SK-N-SH (cell line): ENCODE measurements at regions not wholly inside any gene's neighbourhood (a gene's known extent, or its start where the extent isn't known, plus 50 kb on each side); places are given as distances from the start of the nearest gene placed in this dataset.

Source experiments
- CTCF ChIA-PET: fragments of 300-600, 350-600 bp; formaldehyde crosslinking; extraction: SDS; loops from one replicate; lab custom pipeline; 2021; lab: Yijun Ruan, JAX
- POLR2A ChIA-PET: fragments of 350-600 bp; sonication (Branson Sonifier 250); formaldehyde crosslinking; extraction: SDS; loops from one replicate; lab custom pipeline; 2020; ENCODE audit warnings: antibody characterized with exemption, inconsistent platforms; lab: Yijun Ruan, JAX
- DNase-seq: peaks from one replicate; pipeline ENCODE4 v3.0.0; 2012
- H2AFZ ChIP-seq: fragments of 200-600 bp; sonication (generic); 2 replicates; pipeline ENCODE4 v1.8.1; 2016; ENCODE audit warnings: antibody characterized with exemption, mild to moderate bottlenecking, low read depth
- H3F3A ChIP-seq: fragments of 200-600 bp; sonication (generic); replicated peaks from 2 replicates; pipeline ENCODE3; 2016; ENCODE audit warnings: antibody characterized with exemption, mild to moderate bottlenecking; ENCODE audit not compliant: insufficient read depth
- H3K27ac ChIP-seq, 2 experiments: fragments of 200-500 bp in 1 of 2; fragments of 200-600 bp in 1 of 2; sonication (Bioruptor generic) in 1 of 2; sonication (generic), shearing (Covaris generic) in 1 of 2; 2 replicates each; pipeline versions ENCODE4 v1.5.1 to v1.6.1; 2014 to 2016; ENCODE audit warnings: low read depth in 2 of 2, inconsistent platforms in 1 of 2, low read length in 1 of 2, mild to moderate bottlenecking in 1 of 2, mixed read lengths in 1 of 2
- H3K27me3 ChIP-seq: fragments of 200-600 bp; sonication (generic), shearing (Covaris generic); 2 replicates; pipeline ENCODE4 v1.6.1; 2016; ENCODE audit warnings: mixed run types; ENCODE audit not compliant: insufficient read depth
- H3K36me3 ChIP-seq, 2 experiments: fragments of 200-500 bp in 1 of 2; fragments of 200-600 bp in 1 of 2; sonication (Bioruptor generic) in 1 of 2; sonication (generic) in 1 of 2; replicated peaks in 1 of 2; 2 replicates each; pipeline versions ENCODE3 to v1.5.1; 2014 to 2016; ENCODE audit warnings: low read length in 1 of 2, mild to moderate bottlenecking in 1 of 2; ENCODE audit not compliant: insufficient read depth in 2 of 2, control insufficient read depth in 1 of 2
- H3K4me1 ChIP-seq, 2 experiments: fragments of 200-500 bp in 1 of 2; fragments of 200-600 bp in 1 of 2; sonication (Bioruptor generic) in 1 of 2; sonication (generic), shearing (Covaris generic) in 1 of 2; 2 replicates each; pipeline versions ENCODE4 v1.5.1 to v1.6.1; 2014 to 2016; ENCODE audit warnings: low read depth in 1 of 2, low read length in 1 of 2, mixed run types in 1 of 2; ENCODE audit not compliant: insufficient read depth in 2 of 2, control insufficient read depth in 1 of 2
- H3K4me2 ChIP-seq: fragments of 200-600 bp; sonication (generic), shearing (Covaris generic); 2 replicates; pipeline ENCODE4 v1.6.1; 2017; ENCODE audit warnings: mixed run types
- H3K4me3 ChIP-seq, 2 experiments: fragments of 200-500 bp in 1 of 2; fragments of 200-600 bp in 1 of 2; sonication (Bioruptor generic) in 1 of 2; sonication (generic), shearing (Covaris generic) in 1 of 2; 2 replicates each; pipeline versions ENCODE4 v1.5.1 to v1.8.1; 2014 to 2016; ENCODE audit warnings: low read depth in 2 of 2, inconsistent platforms in 1 of 2, low read length in 1 of 2, mild to moderate bottlenecking in 1 of 2, mixed read lengths in 1 of 2, moderate library complexity in 1 of 2
- H3K79me2 ChIP-seq: fragments of 200-600 bp; sonication (generic); 2 replicates; pipeline ENCODE4 v1.8.1; 2017; ENCODE audit warnings: mild to moderate bottlenecking; ENCODE audit not compliant: insufficient read depth
- H3K9ac ChIP-seq: fragments of 200-600 bp; sonication (generic); 2 replicates; pipeline ENCODE4 v1.6.1; 2017; ENCODE audit warnings: mixed run types
- H3K9me2 ChIP-seq: fragments of 200-600 bp; sonication (generic); 2 replicates; pipeline ENCODE4 v1.6.1; 2017; ENCODE audit warnings: mixed run types
- H3K9me3 ChIP-seq: fragments of 200-600 bp; sonication (generic); 2 replicates; pipeline ENCODE4 v1.6.1; 2017; ENCODE audit warnings: mixed run types, mild to moderate bottlenecking, moderate library complexity
- H4K20me1 ChIP-seq: fragments of 200-600 bp; sonication (generic); 2 replicates; pipeline ENCODE4 v1.6.1; 2017; ENCODE audit warnings: mild to moderate bottlenecking, mixed run types; ENCODE audit not compliant: insufficient read depth
- EP300 ChIP-seq, 2 experiments: IDR thresholded peaks; 2 replicates each; pipeline versions ENCODE4 v1.4.0 to v1.6.1; 2012; ENCODE audit warnings: borderline replicate concordance in 1 of 2, low read depth in 1 of 2, low read length in 1 of 2
- EZH2phosphoT487 ChIP-seq: fragments of 200-600 bp; sonication (generic); IDR thresholded peaks from 2 replicates; pipeline ENCODE4 v1.6.1; 2017; ENCODE audit warnings: low read depth, mixed run types, mild to moderate bottlenecking, antibody characterized with exemption, moderate library complexity, borderline replicate concordance
- MEF2A ChIP-seq: IDR thresholded peaks from 2 replicates; pipeline ENCODE4 v1.4.0; 2012; ENCODE audit warnings: low read depth, borderline replicate concordance
- RAD21 ChIP-seq: IDR thresholded peaks from 2 replicates; pipeline ENCODE4 v1.6.1; 2012; ENCODE audit warnings: mild to moderate bottlenecking, low read length
- RCOR1 ChIP-seq: fragments of 150-350 bp; IDR thresholded peaks from 2 replicates; pipeline ENCODE4 v1.6.1; 2017; ENCODE audit warnings: antibody characterized with exemption, low read length
- TCF12 ChIP-seq: IDR thresholded peaks from 2 replicates; pipeline ENCODE4 v1.4.0; 2012
- TEAD4 ChIP-seq: IDR thresholded peaks from 2 replicates; pipeline ENCODE4 v1.4.0; 2012; ENCODE audit warnings: mild to moderate bottlenecking, borderline replicate concordance; ENCODE audit not compliant: insufficient read depth
- WGBS: methylation state at CpG from one replicate; pipeline ENCODE4 v1.1.6; 2017; ENCODE audit warnings: low lambda C conversion rate; 5-methylcytosine and 5-hydroxymethylcytosine counted together
- TF ChIP-seq, protein P1 (sequence below): fragments of 150-350 bp; IDR thresholded peaks from 2 replicates; pipeline ENCODE4 v1.6.1; 2016; ENCODE audit warnings: mild to moderate bottlenecking, low read depth, low read length
- TF ChIP-seq, protein P2 (sequence below): IDR thresholded peaks from 2 replicates; pipeline ENCODE4 v1.4.0; 2012; ENCODE audit warnings: low read depth
- TF ChIP-seq, protein P3 (sequence below): IDR thresholded peaks from 2 replicates; pipeline ENCODE4 v1.6.1; 2012; ENCODE audit warnings: mild to moderate bottlenecking, low read depth, low read length, moderate library complexity
- TF ChIP-seq, protein P4 (sequence below): IDR thresholded peaks from 2 replicates; pipeline ENCODE4 v1.4.0; 2012; ENCODE audit warnings: low read depth, borderline replicate concordance

DNA sequence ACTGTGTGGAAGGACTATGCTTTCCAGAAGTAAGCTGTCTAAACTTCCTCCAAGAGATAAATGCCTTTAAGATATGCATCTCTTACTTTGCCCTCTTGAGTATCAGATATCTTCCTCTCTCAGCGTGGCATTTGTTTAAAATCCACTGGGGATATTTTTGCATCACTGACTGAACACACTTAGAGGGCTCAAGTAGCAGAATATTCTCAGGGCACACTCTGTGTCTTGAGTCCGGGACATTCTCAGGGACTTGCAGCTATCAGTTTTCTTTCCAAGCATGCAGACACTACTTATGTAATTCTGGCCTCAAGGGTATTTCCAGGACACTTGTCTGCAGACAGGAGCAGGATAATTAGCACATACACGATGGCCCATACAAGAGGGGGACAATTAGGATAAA lies 84.7 kb downstream of the ERCC5 start:
- H3K4me2 ChIP-seq, result no peak overlapping the region
- ChIA-PET POLR2A (no interaction called here), CTCF (no interaction called here)
- no peaks in the 10 kb centered on the region for H3K27me3 ChIP-seq
- no peak overlapping the region for H3K27ac ChIP-seq
- TF ChIP-seq MEF2A (no peak), EP300 (IDR thresholded peaks at IDR 0.05; ENCODE audit: borderline replicate concordance in 1 of 2, low read depth in 1 of 2, low read length in 1 of 2) (no peak), TCF12 (no peak), RCOR1 (no peak), RAD21 (no peak), TEAD4 (no peak), EZH2phosphoT487 (no peak)
- TF ChIP-seq, protein P1, sequence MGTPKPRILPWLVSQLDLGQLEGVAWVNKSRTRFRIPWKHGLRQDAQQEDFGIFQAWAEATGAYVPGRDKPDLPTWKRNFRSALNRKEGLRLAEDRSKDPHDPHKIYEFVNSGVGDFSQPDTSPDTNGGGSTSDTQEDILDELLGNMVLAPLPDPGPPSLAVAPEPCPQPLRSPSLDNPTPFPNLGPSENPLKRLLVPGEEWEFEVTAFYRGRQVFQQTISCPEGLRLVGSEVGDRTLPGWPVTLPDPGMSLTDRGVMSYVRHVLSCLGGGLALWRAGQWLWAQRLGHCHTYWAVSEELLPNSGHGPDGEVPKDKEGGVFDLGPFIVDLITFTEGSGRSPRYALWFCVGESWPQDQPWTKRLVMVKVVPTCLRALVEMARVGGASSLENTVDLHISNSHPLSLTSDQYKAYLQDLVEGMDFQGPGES, result no peak
- TF ChIP-seq, protein P2, sequence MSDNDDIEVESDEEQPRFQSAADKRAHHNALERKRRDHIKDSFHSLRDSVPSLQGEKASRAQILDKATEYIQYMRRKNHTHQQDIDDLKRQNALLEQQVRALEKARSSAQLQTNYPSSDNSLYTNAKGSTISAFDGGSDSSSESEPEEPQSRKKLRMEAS, result no peak
- TF ChIP-seq, protein P3, sequence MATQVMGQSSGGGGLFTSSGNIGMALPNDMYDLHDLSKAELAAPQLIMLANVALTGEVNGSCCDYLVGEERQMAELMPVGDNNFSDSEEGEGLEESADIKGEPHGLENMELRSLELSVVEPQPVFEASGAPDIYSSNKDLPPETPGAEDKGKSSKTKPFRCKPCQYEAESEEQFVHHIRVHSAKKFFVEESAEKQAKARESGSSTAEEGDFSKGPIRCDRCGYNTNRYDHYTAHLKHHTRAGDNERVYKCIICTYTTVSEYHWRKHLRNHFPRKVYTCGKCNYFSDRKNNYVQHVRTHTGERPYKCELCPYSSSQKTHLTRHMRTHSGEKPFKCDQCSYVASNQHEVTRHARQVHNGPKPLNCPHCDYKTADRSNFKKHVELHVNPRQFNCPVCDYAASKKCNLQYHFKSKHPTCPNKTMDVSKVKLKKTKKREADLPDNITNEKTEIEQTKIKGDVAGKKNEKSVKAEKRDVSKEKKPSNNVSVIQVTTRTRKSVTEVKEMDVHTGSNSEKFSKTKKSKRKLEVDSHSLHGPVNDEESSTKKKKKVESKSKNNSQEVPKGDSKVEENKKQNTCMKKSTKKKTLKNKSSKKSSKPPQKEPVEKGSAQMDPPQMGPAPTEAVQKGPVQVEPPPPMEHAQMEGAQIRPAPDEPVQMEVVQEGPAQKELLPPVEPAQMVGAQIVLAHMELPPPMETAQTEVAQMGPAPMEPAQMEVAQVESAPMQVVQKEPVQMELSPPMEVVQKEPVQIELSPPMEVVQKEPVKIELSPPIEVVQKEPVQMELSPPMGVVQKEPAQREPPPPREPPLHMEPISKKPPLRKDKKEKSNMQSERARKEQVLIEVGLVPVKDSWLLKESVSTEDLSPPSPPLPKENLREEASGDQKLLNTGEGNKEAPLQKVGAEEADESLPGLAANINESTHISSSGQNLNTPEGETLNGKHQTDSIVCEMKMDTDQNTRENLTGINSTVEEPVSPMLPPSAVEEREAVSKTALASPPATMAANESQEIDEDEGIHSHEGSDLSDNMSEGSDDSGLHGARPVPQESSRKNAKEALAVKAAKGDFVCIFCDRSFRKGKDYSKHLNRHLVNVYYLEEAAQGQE, result no peak
- TF ChIP-seq, protein P4, sequence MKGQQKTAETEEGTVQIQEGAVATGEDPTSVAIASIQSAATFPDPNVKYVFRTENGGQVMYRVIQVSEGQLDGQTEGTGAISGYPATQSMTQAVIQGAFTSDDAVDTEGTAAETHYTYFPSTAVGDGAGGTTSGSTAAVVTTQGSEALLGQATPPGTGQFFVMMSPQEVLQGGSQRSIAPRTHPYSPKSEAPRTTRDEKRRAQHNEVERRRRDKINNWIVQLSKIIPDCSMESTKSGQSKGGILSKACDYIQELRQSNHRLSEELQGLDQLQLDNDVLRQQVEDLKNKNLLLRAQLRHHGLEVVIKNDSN, result no peak
- H2AFZ ChIP-seq, result no peak overlapping the region
- no peak overlapping the region for H3K9ac ChIP-seq
- no peaks in the 10 kb centered on the region for H3K9me3 ChIP-seq
- H3K4me3 ChIP-seq, result no peak overlapping the region
- H3F3A ChIP-seq, result no peaks in the 10 kb centered on the region
- no peaks in the 10 kb centered on the region for H4K20me1 ChIP-seq
- H3K4me1 ChIP-seq, result no peaks in the 10 kb centered on the region; a peak in 1 of 4 replicates
- H3K9me2 ChIP-seq, result no peaks in the 10 kb centered on the region
- H3K79me2 ChIP-seq, result no peaks in the 10 kb centered on the region
- no peak for DNase-seq
- 39% methylated on average over 3 of the region's 3 CpGs for WGBS
- H3K36me3 ChIP-seq, result no peaks in the 10 kb centered on the region
